Esophagus muscularis mucosa (tissue), 4 donors: ENCODE measurements at regions not wholly inside any gene's neighbourhood (a gene's known extent, or its start where the extent isn't known, plus 50 kb on each side); places are given as distances from the start of the nearest gene placed in this dataset.

Experiments
- EP300 ChIP-seq: sonication (generic); formaldehyde crosslinking; IDR thresholded peaks from one replicate; pipeline ENCODE4 v1.6.1; 2017; ENCODE audit warnings: antibody characterized with exemption
- POLR2A ChIP-seq: fragments of 450-650 bp; IDR thresholded peaks from one replicate; pipeline ENCODE4 v1.6.1; 2017; ENCODE audit warnings: antibody characterized with exemption, moderate library complexity, mild to moderate bottlenecking, low read depth
- POLR2AphosphoS5 ChIP-seq, 2 donors: sonication (generic); formaldehyde crosslinking; IDR thresholded peaks; one replicate each; pipeline ENCODE4 v1.6.1; 2017; ENCODE audit warnings: antibody characterized with exemption in 2 of 2
- TF ChIP-seq, protein P1 (sequence below), 3 experiments: fragments of 200-600 bp in 2 of 3; fragments of 450-650 bp in 1 of 3; sonication (generic) in 2 of 3; IDR thresholded peaks; one replicate each; pipeline ENCODE4 v1.5.1; 2017 to 2019; ENCODE audit warnings: antibody characterized with exemption in 3 of 3, mild to moderate bottlenecking in 2 of 3, moderate library complexity in 1 of 3

GRCh38 chrX:45602151-45602550 is 401.5 kb upstream of the DIPK2B start:
- TF ChIP-seq, protein P1, sequence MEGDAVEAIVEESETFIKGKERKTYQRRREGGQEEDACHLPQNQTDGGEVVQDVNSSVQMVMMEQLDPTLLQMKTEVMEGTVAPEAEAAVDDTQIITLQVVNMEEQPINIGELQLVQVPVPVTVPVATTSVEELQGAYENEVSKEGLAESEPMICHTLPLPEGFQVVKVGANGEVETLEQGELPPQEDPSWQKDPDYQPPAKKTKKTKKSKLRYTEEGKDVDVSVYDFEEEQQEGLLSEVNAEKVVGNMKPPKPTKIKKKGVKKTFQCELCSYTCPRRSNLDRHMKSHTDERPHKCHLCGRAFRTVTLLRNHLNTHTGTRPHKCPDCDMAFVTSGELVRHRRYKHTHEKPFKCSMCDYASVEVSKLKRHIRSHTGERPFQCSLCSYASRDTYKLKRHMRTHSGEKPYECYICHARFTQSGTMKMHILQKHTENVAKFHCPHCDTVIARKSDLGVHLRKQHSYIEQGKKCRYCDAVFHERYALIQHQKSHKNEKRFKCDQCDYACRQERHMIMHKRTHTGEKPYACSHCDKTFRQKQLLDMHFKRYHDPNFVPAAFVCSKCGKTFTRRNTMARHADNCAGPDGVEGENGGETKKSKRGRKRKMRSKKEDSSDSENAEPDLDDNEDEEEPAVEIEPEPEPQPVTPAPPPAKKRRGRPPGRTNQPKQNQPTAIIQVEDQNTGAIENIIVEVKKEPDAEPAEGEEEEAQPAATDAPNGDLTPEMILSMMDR (IDR thresholded peaks at IDR 0.05): no peak
- no peak for TF ChIP-seq POLR2A
- TF ChIP-seq POLR2AphosphoS5 (IDR thresholded peaks at IDR 0.05): peak in 1 of 2 donors; percentile 11
- TF ChIP-seq EP300: no peak
